Kidney (tissue), 13 donors: ENCODE measurements at regions not wholly inside any gene's neighbourhood (a gene's known extent, or its start where the extent isn't known, plus 50 kb on each side); places are given as distances from the start of the nearest gene placed in this dataset.
A peak's percentile ranks its signal among the peaks of the same experiment; 100 is the strongest.
"Not testable (repeated sequence)": the region's sequence is repeated elsewhere in the genome, so short reads cannot be mapped to it uniquely, and the experiment has no call there.

Experiments used
- DNase-seq, 5 donors: peaks; one replicate each; pipeline ENCODE4 v3.0.0-alpha.2; 2013 to 2020
- FAIRE-seq: peaks from 2 replicates; lab custom pipeline; 2012; peaks lifted over from hg19 to GRCh38; lab: Jason Lieb, UNC
- H3K27ac ChIP-seq, 2 donors: one replicate each; pipeline ENCODE4 v1.7.0; 2013; ENCODE audit warnings: low read depth in 2 of 2, low read length in 2 of 2, inconsistent platforms in 1 of 2
- H3K27me3 ChIP-seq: one replicate; pipeline ENCODE4 v1.7.1; 2013; ENCODE audit warnings: low read length, inconsistent platforms; ENCODE audit not compliant: control insufficient read depth, insufficient read depth
- H3K36me3 ChIP-seq, 3 donors: one replicate each; pipeline versions ENCODE4 v1.7.0 to v1.7.1; 2013; ENCODE audit warnings: low read length in 3 of 3, control low read depth in 1 of 3, inconsistent platforms in 1 of 3; ENCODE audit not compliant: insufficient read depth in 3 of 3, control insufficient read depth in 2 of 3
- H3K4me1 ChIP-seq, 3 donors: one replicate each; pipeline versions ENCODE4 v1.7.0 to v1.7.1; 2013; ENCODE audit warnings: low read length in 3 of 3, inconsistent platforms in 1 of 3, low read depth in 1 of 3; ENCODE audit not compliant: control insufficient read depth in 2 of 3, insufficient read depth in 2 of 3
- H3K4me3 ChIP-seq, 3 donors: one replicate each; pipeline versions ENCODE4 v1.7.0 to v1.8.1; 2013; ENCODE audit warnings: low read length in 3 of 3, control low read depth in 1 of 3, inconsistent platforms in 1 of 3
- H3K9ac ChIP-seq, 3 donors: one replicate each; pipeline versions ENCODE4 v1.7.0 to v1.7.1; 2013; ENCODE audit warnings: low read length in 3 of 3, control low read depth in 1 of 3, inconsistent platforms in 1 of 3
- H3K9me3 ChIP-seq, 3 donors: one replicate each; pipeline versions ENCODE4 v1.7.0 to v1.7.1; 2013; ENCODE audit warnings: low read length in 3 of 3, control low read depth in 1 of 3, inconsistent platforms in 1 of 3; ENCODE audit not compliant: control insufficient read depth in 2 of 3, insufficient read depth in 1 of 3
- intact Hi-C: fragments of 100-400 bp; cut with DNase I; formaldehyde crosslinking; loops from one replicate; pipeline ENCODE4 v1.11.1; 2022
- TF ChIP-seq, protein P1 (sequence below): IDR thresholded peaks from 3 replicates; pipeline ENCODE4 v1.5.1; 2012; ENCODE audit warnings: mild to moderate bottlenecking, moderate library complexity, borderline replicate concordance; ENCODE audit not compliant: insufficient read depth; ENCODE audit errors: extremely low read depth
- donor health status: control.
- donor health status: control.
- donor health status: control.
- donor health status: control.
- donor health status: control.
- donor health status: DM: yes; HTN: yes; CAD: no.
- donor health status: Normal renal cell carcinoma (clear cell type).

- no peak overlapping the region for H3K9ac ChIP-seq
- no peaks in the 10 kb centered on the region for H3K4me1 ChIP-seq
- peak overlapping the region in 1 of 3 donors; percentile 3 for H3K4me3 ChIP-seq
- no peak for FAIRE-seq
- H3K9me3 ChIP-seq, result peaks cover 59 to 97% (median 68%) of the 10 kb centered on the region in 3 donors
- no peaks in the 10 kb centered on the region for H3K36me3 ChIP-seq
- H3K27ac ChIP-seq, result no peak overlapping the region
- no peak for DNase-seq
- TF ChIP-seq, protein P1, sequence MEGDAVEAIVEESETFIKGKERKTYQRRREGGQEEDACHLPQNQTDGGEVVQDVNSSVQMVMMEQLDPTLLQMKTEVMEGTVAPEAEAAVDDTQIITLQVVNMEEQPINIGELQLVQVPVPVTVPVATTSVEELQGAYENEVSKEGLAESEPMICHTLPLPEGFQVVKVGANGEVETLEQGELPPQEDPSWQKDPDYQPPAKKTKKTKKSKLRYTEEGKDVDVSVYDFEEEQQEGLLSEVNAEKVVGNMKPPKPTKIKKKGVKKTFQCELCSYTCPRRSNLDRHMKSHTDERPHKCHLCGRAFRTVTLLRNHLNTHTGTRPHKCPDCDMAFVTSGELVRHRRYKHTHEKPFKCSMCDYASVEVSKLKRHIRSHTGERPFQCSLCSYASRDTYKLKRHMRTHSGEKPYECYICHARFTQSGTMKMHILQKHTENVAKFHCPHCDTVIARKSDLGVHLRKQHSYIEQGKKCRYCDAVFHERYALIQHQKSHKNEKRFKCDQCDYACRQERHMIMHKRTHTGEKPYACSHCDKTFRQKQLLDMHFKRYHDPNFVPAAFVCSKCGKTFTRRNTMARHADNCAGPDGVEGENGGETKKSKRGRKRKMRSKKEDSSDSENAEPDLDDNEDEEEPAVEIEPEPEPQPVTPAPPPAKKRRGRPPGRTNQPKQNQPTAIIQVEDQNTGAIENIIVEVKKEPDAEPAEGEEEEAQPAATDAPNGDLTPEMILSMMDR, result no peak
- H3K27me3 ChIP-seq, result no peaks in the 10 kb centered on the region
- intact Hi-C loops, result no loop called here
Observed at GRCh38 chr21:7952648-7953047, 2568.7 kb upstream of the TPTE start.

DNA sequence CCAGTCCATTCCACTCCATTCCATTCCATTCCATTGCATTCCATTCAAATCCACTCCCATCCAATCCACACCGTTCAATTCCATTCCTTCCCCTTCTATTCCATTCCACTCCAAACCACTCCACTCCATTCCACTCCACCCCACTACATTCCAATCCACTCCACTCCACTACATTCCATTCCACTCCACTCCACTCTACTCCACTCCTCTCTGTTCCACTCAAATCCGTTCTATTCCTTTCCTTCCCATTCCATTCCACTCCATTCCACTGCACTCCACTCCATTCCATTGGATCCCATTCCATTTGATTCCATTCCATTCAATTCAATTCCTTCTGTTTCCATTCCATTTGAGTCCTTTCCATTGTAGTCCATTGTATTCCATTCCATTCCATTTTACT is 2568.3 kb upstream of the TPTE start:
- Histone ChIP-seq H3K27me3 (no peaks in the 10 kb centered on the region), H3K9ac (no peak overlapping the region), H3K36me3 (no peaks in the 10 kb centered on the region), H3K4me1 (no peaks in the 10 kb centered on the region), H3K27ac (no peak overlapping the region), H3K9me3 (peaks cover 58 to 97% (median 64%) of the 10 kb centered on the region in 3 donors), H3K4me3 (no peak overlapping the region)
- intact Hi-C loops, result no loop called here
- FAIRE-seq (no peak), DNase-seq (no peak)
- TF ChIP-seq, protein P1, result no peak

DNA sequence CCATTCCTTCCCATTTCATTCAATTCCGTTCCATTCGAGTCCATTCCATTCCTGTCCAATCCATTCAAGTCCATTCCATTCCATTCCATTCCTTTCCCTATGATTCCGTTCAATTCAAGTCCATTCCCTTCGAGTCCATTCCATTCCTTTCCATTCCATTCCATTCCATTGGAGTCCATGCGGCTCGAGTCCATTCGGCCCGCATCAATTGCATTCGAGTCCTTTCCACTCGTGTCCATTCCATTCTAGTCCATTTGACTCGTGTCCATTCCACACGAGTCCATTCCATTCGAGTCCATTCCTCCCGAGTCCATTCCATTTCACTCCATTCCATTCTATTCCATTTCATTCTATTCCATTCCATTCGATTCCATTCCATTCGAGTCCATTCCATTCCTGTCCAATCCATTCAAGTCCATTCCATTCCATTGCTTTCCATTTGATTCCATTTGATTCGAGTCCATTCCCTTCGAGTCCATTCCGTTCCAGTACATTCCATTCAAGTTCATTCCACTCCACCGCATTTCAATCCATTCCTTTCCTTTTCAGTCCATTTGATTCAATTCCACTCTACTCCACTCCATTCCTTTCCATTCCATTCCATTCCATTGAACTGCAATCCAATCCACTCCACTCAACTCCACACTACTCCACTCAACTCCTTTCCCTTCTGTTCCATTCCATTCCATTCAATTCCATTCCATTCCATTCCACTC is 2565.9 kb upstream of the TPTE start:
- H3K9ac ChIP-seq, H3K27ac ChIP-seq, H3K27me3 ChIP-seq, FAIRE-seq, intact Hi-C loops, H3K4me1 ChIP-seq, H3K36me3 ChIP-seq, H3K4me3 ChIP-seq: not testable (repeated sequence)
- peaks cover 47 to 75% (median 51%) of the 10 kb centered on the region in 3 donors for H3K9me3 ChIP-seq
- peak in 1 of 5 donors; percentile 40 for DNase-seq

- H3K4me1 ChIP-seq, H3K36me3 ChIP-seq, FAIRE-seq, H3K27me3 ChIP-seq, H3K27ac ChIP-seq, H3K9ac ChIP-seq, H3K4me3 ChIP-seq, intact Hi-C loops: not testable (repeated sequence)
- H3K9me3 ChIP-seq, result peaks cover 44 to 69% (median 46%) of the 10 kb centered on the region in 3 donors
- DNase-seq, result peak in 1 of 5 donors; percentile 19
Observed at GRCh38 chr21:7956074-7956452, 2565.3 kb upstream of the TPTE start.

- H3K27me3 ChIP-seq, H3K36me3 ChIP-seq, H3K4me3 ChIP-seq, H3K9ac ChIP-seq, DNase-seq, FAIRE-seq, H3K4me1 ChIP-seq, H3K27ac ChIP-seq, intact Hi-C loops: not testable (repeated sequence)
- peaks cover 35 to 59% (median 36%) of the 10 kb centered on the region in 3 donors for H3K9me3 ChIP-seq
Observed at GRCh38 chr21:7956998-7957712, 2564.2 kb upstream of the TPTE start.
